Endothelial cell (in vitro differentiated cells): ENCODE measurements at regions not wholly inside any gene's neighbourhood (a gene's known extent, or its start where the extent isn't known, plus 50 kb on each side); places are given as distances from the start of the nearest gene placed in this dataset.

Experiments used
- DNase-seq: peaks from one replicate; pipeline ENCODE4 v3.0.0; 2021; ENCODE audit warnings: low spot score
- H3K27ac Mint-ChIP-seq: one replicate; pipeline ENCODE4 v1.8.0; 2021; ENCODE audit warnings: mixed read lengths, inconsistent platforms; ENCODE audit not compliant: unreplicated experiment
- H3K27me3 Mint-ChIP-seq: one replicate; pipeline ENCODE4 v1.8.0; 2021; ENCODE audit warnings: mild to moderate bottlenecking, moderate library complexity, mixed read lengths, inconsistent platforms; ENCODE audit not compliant: unreplicated experiment
- H3K36me3 Mint-ChIP-seq: one replicate; pipeline ENCODE4 v1.8.0; 2021; ENCODE audit warnings: mild to moderate bottlenecking, low read depth, mixed read lengths, inconsistent platforms; ENCODE audit not compliant: unreplicated experiment
- H3K4me1 Mint-ChIP-seq: one replicate; pipeline ENCODE4 v1.8.0; 2021; ENCODE audit warnings: mild to moderate bottlenecking, mixed read lengths, inconsistent platforms; ENCODE audit not compliant: unreplicated experiment
- H3K4me3 Mint-ChIP-seq: one replicate; pipeline ENCODE4 v1.8.0; 2021; ENCODE audit warnings: mild to moderate bottlenecking, mixed read lengths, inconsistent platforms; ENCODE audit not compliant: unreplicated experiment
- H3K9me3 Mint-ChIP-seq: one replicate; pipeline ENCODE4 v1.8.0; 2021; ENCODE audit warnings: mixed read lengths, inconsistent platforms; ENCODE audit not compliant: unreplicated experiment
- CTCF ChIP-seq: fragments of 200-600 bp; sonication (generic); IDR thresholded peaks from one replicate; pipeline ENCODE4 v1.5.0; 2021; ENCODE audit warnings: antibody characterized with exemption; ENCODE audit not compliant: unreplicated experiment

GRCh38 chr2:82650038-82650437, 1809.0 kb downstream of the SUCLG1 start:
- H3K27me3 Mint-ChIP-seq: no peaks in the 10 kb centered on the region
- no peak for DNase-seq
- H3K36me3 Mint-ChIP-seq: no peaks in the 10 kb centered on the region
- TF ChIP-seq CTCF: no peak
- H3K4me1 Mint-ChIP-seq: no peaks in the 10 kb centered on the region
- H3K4me3 Mint-ChIP-seq: no peak overlapping the region
- no peaks in the 10 kb centered on the region for H3K9me3 Mint-ChIP-seq
- H3K27ac Mint-ChIP-seq: no peak overlapping the region

GRCh38 chr2:82641598-82642180, 1817.4 kb downstream of the SUCLG1 start:
- peaks cover 5% of the 10 kb centered on the region for H3K36me3 Mint-ChIP-seq
- DNase-seq: no peak
- no peak overlapping the region for H3K4me3 Mint-ChIP-seq
- H3K27ac Mint-ChIP-seq: no peak overlapping the region
- H3K9me3 Mint-ChIP-seq: no peaks in the 10 kb centered on the region
- no peaks in the 10 kb centered on the region for H3K27me3 Mint-ChIP-seq
- no peak for TF ChIP-seq CTCF
- H3K4me1 Mint-ChIP-seq: no peaks in the 10 kb centered on the region

GRCh38 chr2:82636402-82637020, 1822.6 kb downstream of the SUCLG1 start:
- Mint-ChIP-seq H3K27me3 (no peaks in the 10 kb centered on the region), H3K4me3 (no peak overlapping the region), H3K4me1 (no peaks in the 10 kb centered on the region), H3K27ac (no peak overlapping the region), H3K36me3 (peaks cover 5% of the 10 kb centered on the region), H3K9me3 (no peaks in the 10 kb centered on the region)
- no peak for DNase-seq
- TF ChIP-seq CTCF: no peak

GRCh38 chr2:82599021-82599420, 1860.1 kb downstream of the SUCLG1 start:
- no peak for TF ChIP-seq CTCF
- H3K9me3 Mint-ChIP-seq: no peaks in the 10 kb centered on the region
- H3K4me3 Mint-ChIP-seq: no peak overlapping the region
- H3K27me3 Mint-ChIP-seq: no peaks in the 10 kb centered on the region
- no peaks in the 10 kb centered on the region for H3K4me1 Mint-ChIP-seq
- no peak overlapping the region for H3K27ac Mint-ChIP-seq
- H3K36me3 Mint-ChIP-seq: no peaks in the 10 kb centered on the region
- no peak for DNase-seq

GRCh38 chr2:82596581-82596980, 1862.5 kb downstream of the SUCLG1 start:
- Mint-ChIP-seq H3K36me3 (no peaks in the 10 kb centered on the region), H3K4me3 (no peak overlapping the region), H3K4me1 (no peaks in the 10 kb centered on the region), H3K27ac (no peak overlapping the region), H3K9me3 (no peaks in the 10 kb centered on the region), H3K27me3 (no peaks in the 10 kb centered on the region)
- DNase-seq: no peak
- no peak for TF ChIP-seq CTCF
